PFSK-1 (cell line): ENCODE measurements at regions not wholly inside any gene's neighbourhood (a gene's known extent, or its start where the extent isn't known, plus 50 kb on each side); places are given as distances from the start of the nearest gene placed in this dataset.

Experiments
- FOXP2 ChIP-seq: optimal IDR thresholded peaks from 2 replicates; pipeline ENCODE3; 2011; ENCODE audit warnings: borderline replicate concordance, control low read depth, inconsistent platforms; ENCODE audit not compliant: insufficient read depth; ENCODE audit errors: extremely low read length, extremely low read depth
- POLR2AphosphoS5 ChIP-seq: IDR thresholded peaks from 2 replicates; pipeline ENCODE4 v1.6.1; 2012; ENCODE audit warnings: low read depth, mild to moderate bottlenecking, control low read depth, low read length, moderate library complexity
- REST ChIP-seq, 2 experiments: IDR thresholded peaks; 2 replicates each; pipeline versions ENCODE4 v1.6.1 to v1.8.0; 2011 to 2012; ENCODE audit warnings: low read depth in 2 of 2, low read length in 2 of 2, control low read depth in 1 of 2, inconsistent platforms in 1 of 2, mild to moderate bottlenecking in 1 of 2, moderate library complexity in 1 of 2; ENCODE audit not compliant: insufficient read depth in 1 of 2
- SIN3A ChIP-seq: IDR thresholded peaks from 2 replicates; pipeline ENCODE4 v1.6.1; 2012; ENCODE audit warnings: mild to moderate bottlenecking, low read length, moderate library complexity, borderline replicate concordance; ENCODE audit not compliant: insufficient read depth
- TAF1 ChIP-seq: IDR thresholded peaks from 2 replicates; pipeline ENCODE4 v1.6.1; 2012; ENCODE audit warnings: low read length, control low read depth, borderline replicate concordance; ENCODE audit not compliant: insufficient read depth

DNA sequence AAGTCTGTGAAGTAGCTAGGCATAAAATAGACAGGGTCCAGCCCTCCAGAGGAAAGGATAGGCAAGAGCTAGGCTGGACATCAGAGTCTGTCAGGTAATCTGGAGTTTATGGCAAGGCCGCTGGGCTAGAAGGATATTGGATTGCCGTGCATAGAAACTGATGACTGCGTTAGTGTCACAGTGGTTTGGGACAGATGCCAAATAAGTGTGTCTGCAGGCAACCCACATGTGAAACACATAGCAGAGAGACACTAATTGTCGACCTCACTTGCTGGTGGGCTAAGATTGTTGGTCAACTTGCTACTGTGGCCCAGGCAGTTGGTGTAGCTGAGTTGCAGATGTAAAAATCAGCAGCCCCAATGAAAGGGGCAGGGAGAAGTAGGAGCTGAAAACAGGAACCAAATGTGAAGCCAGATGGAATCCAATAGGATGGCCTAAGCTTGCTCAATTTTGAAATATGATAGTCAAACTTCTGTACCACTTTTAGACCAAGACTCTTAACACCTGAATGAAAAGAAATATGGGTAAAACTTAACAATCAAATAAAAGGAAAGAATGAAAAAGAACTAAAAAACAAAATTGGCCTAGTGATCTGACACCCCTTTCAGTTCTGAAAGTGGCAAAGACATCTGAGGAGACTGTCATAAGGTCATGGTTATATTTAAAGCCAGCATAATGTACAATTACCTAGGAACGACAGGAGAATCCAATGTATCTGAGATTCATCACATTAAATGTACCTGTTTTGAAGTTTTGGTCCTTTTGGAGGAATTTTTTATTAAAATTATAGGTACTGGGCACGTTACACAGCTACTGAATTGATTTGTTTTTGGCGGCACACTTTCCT is 243.3 kb upstream of the ACTBL2 start:
- no peak for TF ChIP-seq TAF1
- TF ChIP-seq FOXP2 = no peak
- TF ChIP-seq SIN3A = no peak
- TF ChIP-seq REST (IDR thresholded peaks at IDR 0.05; ENCODE audit: insufficient read depth in 1 of 2, low read depth in 2 of 2, low read length in 2 of 2) = no peak
- TF ChIP-seq POLR2AphosphoS5 = no peak

- no peak for TF ChIP-seq POLR2AphosphoS5
- TF ChIP-seq SIN3A = no peak
- no peak for TF ChIP-seq REST (IDR thresholded peaks at IDR 0.05; ENCODE audit: insufficient read depth in 1 of 2, low read depth in 2 of 2, low read length in 2 of 2)
- TF ChIP-seq TAF1 = no peak
- TF ChIP-seq FOXP2 = no peak
These were observed 242.2 kb upstream of the ACTBL2 start for GRCh38 chr5:57724836-57725235.

DNA sequence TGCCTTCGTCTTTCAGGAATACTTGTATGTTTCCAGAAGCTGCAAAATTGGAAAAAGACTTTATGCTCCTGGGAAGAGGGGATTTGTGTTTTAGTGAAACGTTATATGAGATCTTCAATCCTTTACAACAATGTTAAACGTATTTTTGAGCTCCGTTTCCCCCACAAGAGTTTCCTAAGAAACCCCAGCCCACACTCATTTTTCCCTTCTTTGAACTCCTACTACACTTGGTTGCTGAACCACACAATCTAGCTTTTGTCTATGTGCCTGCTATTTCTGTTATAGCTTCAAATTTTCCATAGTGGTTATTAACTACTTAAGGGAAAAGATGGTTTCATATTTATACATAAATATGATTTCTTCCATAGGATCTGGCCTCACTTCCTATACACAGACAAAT is 238.6 kb upstream of the ACTBL2 start:
- TF ChIP-seq TAF1 (no peak), FOXP2 (no peak), SIN3A (no peak), POLR2AphosphoS5 (no peak), REST (IDR thresholded peaks at IDR 0.05; ENCODE audit: insufficient read depth in 1 of 2, low read depth in 2 of 2, low read length in 2 of 2) (no peak)

DNA sequence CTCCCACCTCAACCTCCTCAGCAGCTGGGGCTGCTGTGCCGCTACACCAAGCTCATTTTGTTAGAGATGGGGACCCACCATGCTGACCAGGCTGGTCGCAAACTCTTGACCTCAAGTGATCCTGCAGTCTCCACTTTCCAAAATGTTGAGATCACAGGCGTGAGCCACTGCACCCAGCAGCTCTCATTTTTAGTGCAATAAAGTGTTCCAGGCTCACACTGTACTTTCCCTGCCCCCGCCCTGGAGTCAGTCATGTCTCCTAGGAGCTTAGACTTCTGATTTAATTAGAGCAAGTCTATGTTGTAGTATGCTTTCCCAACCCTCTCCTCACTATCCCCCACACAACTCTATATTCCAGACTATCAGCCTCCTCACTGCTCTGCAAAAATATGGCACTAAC is 238.0 kb upstream of the ACTBL2 start:
- no peak for TF ChIP-seq FOXP2
- TF ChIP-seq SIN3A = no peak
- no peak for TF ChIP-seq POLR2AphosphoS5
- no peak for TF ChIP-seq TAF1
- no peak for TF ChIP-seq REST (IDR thresholded peaks at IDR 0.05; ENCODE audit: insufficient read depth in 1 of 2, low read depth in 2 of 2, low read length in 2 of 2)

DNA sequence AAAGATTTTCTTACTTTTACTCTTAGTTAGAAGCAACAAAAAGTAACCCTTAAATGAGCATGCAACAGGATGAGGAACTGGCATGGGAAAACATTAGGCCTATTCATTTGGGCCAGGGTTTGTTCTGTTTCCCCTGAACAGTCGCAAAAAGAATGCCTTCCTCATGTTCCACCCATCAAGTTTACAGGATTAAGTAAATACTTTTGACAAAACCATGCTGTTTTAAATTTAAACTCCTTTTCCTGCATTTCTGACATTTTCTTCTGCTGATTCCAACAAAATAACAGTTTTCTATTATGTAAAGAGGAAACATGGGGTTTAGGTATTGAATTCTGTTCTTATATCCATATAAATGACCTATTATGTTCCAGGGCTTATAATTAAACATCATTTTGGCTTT is 236.6 kb upstream of the ACTBL2 start:
- TF ChIP-seq TAF1 (no peak), SIN3A (no peak), REST (IDR thresholded peaks at IDR 0.05; ENCODE audit: insufficient read depth in 1 of 2, low read depth in 2 of 2, low read length in 2 of 2) (no peak), POLR2AphosphoS5 (no peak)
